ENCODE measurements at regions not wholly inside any gene's neighbourhood (a gene's known extent, or its start where the extent isn't known, plus 50 kb on each side); places are given as distances from the start of the nearest gene placed in this dataset.

- TF ChIP-seq CTCF (IDR thresholded peaks at IDR 0.05), result no peak
- TF ChIP-seq POLR2A (IDR thresholded peaks at IDR 0.05), result no peak
- no peak for TF ChIP-seq EP300 (IDR thresholded peaks at IDR 0.05)
- no peak for TF ChIP-seq POLR2AphosphoS5 (IDR thresholded peaks at IDR 0.05)
These were observed 167.1 kb upstream of the MYCN start for GRCh38 chr2:15773204-15773603.

Measured in sigmoid colon (tissue), 4 donors.